Eye (tissue), 1 donor: ENCODE measurements at regions not wholly inside any gene's neighbourhood (a gene's known extent, or its start where the extent isn't known, plus 50 kb on each side); places are given as distances from the start of the nearest gene placed in this dataset.

Experiments
- DNase-seq: peaks from one replicate; pipeline ENCODE4 v3.0.0-alpha.2; 2015

DNA sequence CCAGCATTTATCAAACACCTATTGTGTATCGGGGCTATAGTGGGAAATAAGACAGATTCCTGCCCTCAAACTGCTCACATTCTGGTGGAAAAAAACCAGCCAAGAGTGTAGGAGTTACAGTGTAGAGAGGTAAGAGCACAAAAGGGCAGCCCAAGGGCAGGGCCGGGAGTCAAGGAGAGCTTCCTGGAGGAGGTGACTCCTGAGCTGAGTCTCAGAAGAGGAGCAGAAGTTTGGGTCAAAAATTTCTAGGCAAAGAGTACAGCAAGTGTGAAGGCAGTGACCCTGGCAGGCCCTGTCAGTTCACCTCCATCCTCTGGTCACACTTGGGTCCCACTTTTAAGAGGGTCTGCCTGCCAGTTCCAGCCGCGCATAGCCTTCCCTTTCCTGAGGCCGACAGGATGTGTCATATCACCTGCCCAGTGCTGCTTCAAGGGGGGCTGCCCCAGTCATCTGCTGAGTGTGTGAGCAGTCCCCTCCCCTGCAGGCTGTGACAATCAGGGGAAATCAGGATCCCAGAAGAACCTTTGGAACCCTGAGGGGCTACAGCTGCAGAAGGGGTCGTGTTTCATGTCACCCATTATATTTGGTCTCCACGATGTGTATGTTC, 118.4 kb downstream of the GLI2 start:
- DNase-seq, result no peak

DNA sequence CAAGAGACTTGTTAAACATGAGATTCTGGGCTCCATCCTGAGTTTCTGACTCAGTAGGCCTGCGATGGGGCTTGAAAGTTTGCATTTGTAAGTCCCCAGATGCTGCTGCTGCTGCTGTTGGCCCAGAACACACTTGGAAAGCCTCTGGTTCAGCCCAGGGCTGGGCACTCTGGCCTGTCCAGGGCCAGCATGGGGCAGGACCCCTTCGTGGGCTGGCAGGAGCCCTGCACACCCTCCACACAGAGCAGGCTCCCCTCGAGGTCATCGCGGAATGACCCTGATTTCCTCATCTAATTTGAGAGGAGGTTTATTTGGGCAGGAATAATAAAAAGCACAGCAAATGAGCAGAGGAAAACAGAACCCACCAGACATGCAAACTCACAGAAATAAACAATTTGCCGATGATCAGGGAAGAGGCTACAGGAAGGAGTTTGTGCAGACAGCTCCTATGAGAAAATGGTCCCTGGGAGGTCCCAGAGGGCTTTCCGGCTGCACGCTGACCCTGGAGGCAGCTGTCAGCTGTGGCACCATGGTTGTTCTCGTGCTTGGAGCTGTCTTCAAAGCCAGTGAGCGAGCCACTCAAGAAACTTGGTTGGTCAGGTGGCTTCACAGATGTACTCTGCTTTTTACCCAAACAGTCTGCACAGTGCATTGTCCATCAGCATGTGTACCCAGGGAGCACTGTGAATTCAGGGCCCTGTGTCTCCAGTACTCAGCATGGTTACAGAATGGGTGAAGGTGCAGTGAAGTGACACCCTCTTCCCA, 119.3 kb downstream of the GLI2 start:
- DNase-seq, result peak; percentile 35

DNA sequence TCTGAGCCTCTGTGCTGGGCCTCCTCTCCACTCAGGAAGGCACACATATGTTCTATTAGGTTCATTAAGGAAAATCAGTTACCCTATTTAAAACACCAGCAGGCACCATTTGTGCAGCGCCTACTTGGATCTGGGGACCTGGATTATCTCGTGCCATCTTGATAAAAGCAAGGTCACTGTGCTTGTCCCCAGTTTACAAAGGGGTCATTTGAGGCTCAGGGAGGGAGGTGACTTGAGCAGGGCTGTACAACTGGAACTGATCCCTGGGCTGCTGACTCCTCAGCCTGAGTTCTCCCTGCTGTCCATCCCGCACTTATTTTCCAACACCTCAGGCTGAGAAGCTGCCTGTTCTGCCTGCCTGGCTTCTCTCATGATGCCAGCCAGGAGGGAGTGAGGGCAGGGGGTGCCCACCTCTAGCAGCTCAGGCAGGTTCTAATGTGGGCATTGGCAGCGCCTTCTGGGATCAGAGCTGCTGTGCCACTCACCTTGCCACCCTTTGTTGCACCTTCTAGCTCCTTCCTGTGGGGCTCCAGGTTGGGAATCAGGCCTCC, 120.3 kb downstream of the GLI2 start:
- no peak for DNase-seq

DNA sequence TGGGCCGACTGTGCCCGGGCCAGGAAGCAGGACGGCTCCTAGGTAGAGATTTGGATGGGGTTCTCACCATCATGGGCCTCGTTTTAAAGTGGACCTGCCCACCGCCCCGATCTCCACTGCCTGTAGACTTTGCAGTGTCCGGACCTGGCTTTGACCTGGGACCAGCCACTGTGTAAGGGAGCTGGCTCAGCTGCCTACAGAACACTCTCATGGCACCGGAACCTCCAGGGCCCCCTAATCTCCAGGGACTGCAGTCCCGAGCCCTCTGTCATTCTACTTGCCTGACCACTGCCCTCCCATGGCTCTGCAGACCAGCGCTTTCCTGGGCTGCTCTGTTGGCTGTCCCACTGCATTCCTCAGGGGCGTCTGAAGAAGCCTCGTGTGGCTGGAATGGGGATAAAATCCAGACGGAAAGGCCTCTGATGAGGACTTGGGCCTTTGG, 120.8 kb downstream of the GLI2 start:
- DNase-seq, result peak; percentile 62

DNA sequence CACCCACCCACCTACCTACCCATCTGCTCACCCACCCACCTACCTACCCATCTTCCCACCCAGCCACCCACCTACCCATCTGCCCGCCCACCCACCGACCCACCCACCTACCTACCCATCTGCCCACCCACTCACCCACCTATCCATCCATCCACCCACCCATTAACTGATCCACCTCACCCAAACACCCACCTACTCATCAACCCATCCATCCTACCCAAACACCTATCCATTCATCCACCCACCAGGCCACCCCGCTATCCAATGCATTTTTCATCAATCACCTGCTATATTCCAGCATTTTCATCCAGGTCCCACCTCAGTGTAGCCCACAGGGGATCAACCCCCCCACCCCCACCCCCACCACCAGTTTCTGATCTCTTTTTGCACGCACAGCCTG, 121.8 kb downstream of the GLI2 start:
- no peak for DNase-seq

DNA sequence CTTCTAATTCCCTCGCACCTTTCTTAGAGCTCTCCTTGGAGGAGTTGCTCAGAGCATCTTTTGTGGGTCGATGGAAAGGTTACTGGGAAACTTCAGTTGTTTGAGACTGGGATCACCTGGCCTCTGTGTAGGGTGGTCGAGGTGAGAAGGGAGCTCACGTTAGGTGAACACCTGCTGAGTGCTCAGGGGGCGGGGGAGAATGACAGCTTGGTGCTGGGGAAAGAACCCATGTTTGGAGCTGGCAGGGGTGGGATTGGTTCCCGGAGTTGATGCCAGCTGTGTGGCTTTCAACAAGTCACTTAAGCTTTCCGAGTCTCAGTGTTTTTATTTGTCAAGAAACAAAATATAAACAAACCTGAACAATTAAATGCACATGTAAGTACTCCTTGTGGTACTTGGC, 122.3 kb downstream of the GLI2 start:
- no peak for DNase-seq

DNA sequence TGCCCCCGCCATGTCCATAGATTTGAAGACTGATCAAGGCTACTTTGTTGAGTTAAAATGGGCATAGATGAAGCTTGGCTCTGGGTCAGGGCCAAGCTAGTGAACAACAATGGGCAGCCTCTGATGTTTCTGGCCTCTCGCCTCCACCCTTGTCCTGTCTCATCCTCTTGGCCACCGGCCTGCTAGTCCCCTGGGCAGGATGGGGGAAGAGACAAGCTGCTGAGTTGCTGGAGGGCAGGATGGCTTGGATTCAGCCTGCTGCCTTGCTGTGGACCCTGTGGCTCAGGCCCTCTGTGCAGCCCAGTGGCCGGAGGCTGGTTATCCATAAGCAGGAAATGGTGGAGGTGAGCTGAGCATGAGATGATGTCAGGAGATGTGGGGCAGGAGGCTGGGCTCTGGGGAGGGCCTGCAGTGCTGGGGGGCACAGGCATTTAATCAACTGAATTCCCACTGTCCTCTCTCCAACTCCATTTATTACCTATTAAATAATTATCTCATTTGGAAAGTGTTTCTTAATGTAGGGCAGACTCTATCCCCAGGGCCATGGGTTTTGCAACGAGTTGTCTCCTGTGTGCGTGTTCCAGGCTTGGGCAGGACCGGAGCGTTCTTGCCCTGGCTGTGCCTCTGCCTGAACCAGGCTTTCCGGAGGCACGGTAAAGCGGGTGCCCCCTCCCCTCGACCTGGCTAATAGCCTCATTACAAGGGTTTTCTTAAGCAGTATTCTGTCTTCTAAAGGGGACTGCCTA, 122.9 kb downstream of the GLI2 start:
- DNase-seq, result no peak

DNA sequence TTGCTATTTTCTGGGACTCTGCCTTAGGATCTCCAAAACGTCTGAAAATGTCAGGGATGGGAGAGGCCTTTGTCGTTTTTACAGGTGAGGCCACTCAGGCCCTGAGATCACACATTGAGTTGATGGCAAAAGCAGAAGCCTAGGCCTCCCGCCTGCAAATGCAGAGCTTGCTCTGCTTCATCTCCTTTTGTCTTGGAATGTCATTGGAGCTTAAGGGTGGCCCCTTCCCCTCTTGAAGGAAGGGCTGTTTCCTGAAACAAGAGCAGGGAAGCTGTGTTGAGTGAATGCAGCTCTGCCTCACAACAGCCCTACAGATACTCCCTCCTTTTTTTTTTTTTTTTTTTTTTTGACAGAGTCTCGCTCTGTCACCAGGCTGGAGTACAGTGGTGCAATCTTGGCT, 123.5 kb downstream of the GLI2 start:
- peak; percentile 74 for DNase-seq

DNA sequence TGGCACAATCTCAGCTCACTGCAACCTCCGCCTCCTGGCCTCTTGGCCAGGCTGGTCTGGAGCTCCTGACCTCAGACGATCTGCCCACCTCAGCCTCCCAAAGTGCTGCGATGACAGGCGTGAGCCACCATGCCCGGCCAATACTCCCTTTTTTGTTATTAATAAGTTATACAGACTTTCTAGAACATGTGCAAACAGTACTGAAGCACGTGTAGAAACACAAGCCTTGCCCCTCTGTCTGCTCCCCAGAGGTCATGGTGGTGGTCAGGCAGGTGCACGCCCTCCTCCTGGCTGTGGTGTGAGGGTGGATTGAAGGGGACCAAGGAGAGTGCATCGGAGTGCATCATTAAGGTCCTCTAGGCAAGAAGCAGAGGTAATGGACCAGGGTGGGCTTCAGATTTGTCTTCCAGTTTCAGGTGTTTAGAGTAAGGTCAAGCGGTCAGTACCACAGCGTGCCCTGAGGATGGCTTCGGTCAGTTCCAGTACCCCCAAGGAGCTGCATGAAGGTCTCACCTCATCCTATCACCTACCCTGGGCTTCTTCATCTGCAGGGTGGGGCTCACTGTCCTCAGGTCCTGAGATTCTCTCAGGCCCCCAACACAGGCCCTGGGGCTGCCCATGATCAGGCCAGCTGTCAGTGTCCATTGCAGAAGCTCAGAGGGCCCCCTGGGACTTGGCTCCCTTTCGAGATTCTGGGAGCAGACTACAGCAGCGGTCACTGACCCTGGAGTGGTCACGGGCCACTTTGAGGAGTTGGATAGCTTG, 124.3 kb downstream of the GLI2 start:
- no peak for DNase-seq

DNA sequence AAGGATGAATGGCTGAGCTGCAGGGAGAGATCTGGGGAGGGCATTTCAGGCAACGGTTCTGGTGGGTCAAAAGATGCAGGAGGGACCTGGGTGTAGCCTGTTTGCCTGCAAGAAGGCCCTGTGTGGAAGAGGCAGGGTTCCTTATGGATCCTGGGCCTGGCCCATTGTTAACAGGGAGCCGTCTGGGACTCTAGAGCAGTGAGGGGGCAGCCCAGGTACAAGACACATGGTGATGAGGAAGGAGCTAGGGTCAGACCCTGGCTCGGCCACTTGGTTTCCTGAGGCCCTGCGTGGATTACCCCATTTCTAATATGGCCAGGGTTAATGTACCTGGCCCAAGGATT, 124.9 kb downstream of the GLI2 start:
- no peak for DNase-seq

DNA sequence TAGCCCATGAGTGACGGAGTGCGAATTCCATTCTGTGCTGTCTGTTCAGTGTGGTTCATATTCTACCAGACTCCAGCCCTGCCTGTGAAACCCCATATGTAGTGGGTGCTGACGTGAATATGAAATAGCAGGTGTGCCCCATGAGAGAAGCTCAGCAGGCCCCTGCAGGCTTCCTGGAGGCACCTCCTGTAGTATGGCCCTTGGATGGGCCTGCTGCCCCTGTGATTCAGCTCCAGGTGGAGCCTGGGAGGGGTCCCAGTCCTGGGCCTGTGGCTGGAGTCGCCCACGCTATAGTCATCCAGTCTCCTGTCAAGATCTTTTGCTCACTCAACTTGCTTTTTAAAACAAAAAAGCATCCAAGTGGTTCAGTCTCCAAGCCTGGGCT, 125.5 kb downstream of the GLI2 start:
- no peak for DNase-seq

DNA sequence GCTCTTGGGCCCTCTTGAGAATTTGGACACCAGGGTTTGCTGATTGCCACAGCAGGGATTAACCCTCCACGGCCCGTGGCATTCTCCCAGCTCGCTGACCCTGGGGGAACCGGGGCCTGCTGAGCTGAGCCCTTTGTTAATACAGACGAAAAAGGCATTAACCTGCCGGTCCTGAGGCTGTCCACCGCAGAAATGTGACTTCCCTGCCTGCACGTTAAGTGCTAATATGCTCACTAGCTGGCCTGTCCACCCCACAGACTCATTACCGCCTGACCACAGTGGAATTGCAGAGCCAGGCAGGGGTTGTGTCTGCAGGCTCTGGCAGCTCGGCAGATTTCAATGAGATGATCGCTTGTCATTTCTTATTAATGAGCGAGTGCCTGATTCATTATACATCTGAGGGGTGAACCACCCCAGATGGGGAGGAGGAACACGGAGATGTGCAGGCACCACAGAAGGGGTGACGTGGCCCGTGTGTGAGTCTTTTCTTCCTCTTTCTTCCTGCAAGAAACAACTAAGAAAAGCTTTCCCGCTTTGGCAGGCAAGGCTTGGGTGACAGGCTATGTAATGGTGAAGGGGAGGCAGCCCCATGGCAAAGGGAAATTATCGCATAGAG, 126.0 kb downstream of the GLI2 start:
- DNase-seq, result peak; percentile 80

DNA sequence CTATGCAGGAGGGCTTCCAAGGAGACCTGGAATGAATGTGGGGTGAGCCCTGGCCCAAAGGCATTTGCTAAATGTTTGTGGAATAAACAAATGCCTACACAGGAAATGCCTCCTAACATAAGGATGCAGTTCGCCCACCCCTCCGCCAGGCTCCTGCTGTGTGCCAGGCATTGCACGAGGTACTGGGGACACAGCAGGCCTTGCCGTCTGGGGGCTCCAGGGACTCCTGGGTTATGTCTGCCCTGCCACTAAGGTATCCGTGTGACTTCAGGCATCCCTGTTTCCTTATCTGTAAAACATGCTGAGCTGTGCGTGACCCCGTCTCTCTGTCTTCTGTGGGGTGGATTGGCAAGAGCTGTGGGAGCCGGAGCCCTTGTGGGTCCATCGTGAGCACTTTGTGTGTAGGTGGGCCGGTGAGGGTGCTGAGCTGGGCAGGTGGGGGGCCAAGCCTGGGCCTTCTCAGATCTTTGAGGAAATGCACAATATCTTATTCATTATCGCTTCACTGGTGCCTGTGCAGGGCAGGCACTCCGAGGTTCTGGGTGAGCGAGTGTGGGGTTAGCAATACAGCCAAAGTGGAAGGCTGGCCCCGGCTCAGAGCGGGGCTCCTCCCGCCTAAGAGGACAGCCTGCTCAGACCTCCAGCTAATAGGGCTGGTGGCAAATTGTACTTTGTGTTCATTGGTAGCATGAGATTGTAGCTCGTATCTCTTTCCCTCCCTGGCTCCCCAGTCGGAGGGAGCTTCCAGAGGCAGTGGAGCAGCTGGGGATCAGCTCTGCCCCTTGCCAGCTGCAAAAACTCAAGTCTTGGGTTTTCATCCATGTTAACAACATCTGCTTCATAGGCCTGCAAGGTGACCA, 126.8 kb downstream of the GLI2 start:
- no peak for DNase-seq

DNA sequence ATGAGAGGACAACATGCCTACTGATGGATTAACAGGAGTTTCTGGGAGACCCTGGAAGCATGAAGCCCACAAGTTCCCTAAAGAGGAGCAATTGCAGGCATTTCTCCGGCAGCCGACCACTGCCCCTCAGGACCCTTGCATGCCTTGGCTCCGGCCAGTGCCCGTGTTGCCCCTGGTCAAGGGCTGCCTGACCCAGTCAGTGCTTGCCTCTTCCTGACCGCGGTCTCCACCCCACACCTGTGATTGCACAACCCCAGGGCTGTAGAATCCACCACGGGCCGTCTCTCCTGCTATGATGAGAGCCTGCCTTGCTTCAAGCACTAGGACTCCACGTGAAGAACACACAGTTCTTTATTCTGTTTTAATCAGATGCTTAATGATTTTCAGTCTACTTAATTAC, 127.5 kb downstream of the GLI2 start:
- no peak for DNase-seq

DNA sequence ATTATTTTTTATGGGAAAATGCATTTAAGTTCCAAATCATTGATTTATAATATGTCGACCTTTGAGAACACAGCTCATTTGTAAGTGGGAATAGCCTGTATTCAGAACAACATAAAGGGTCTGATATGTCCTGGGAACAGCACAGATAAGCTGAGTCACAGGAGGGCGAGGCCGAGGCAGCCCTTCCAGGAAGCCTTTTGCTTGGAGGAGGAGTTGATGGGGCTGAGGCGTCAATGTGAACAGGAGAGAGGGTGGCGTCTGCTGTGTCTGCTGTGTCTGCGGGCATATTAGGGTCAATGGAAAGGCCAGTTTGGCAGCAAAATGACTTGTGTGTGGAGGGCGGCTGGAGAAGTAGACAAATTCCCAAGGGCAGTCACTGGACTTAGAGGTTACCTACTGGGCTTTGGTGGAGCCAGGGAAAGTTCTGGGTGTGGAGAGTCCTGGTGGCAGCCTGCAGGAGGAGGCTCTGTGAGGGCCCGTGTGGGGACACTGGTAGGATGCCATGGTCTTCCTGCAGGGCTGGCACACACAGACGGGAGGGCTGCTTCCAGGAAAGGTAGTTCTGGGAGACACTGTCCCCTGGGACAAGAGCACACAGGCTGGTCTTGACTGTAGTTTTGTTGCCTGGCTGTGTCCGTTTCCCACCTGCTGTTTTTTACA, 128.1 kb downstream of the GLI2 start:
- no peak for DNase-seq

DNA sequence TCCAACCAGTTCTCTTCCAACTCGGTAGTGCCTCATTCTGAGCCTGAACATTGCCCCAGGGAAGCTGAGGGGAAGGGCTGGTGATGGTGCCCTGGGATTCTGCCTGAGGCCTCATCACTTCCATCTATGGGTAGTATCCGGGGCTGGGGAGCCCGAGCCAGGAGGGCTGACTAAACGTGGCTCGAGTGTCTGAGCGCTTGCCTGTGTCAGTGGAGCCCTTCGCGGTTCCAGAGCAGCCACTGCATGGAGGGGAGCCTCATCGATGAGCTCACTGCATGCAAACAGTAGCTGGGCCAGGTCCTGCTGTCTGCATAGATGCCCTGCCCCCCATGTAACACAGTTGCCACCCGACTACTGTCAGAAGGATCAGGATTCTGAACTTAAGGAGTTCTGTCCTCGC, 129.3 kb downstream of the GLI2 start:
- DNase-seq, result no peak

DNA sequence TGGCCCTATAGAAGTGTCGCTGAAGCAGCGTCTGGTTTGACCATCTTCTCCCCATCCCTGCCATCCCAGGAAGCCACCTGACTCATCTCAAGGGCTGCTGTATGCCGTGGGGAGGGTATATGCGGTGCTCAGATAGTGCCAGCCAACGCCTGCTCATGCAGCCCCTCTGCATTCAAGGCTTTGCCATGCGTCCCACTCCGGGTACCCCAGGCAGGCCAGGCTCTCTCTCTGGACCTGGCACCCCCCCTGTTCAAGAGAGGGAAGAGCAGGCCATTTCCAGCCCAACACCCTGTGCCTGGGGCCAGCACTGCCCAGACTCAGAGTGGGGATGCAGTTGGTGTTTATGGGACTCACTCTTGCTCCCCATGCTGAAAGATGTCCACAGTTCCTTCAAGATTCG, 130.0 kb downstream of the GLI2 start:
- no peak for DNase-seq

DNA sequence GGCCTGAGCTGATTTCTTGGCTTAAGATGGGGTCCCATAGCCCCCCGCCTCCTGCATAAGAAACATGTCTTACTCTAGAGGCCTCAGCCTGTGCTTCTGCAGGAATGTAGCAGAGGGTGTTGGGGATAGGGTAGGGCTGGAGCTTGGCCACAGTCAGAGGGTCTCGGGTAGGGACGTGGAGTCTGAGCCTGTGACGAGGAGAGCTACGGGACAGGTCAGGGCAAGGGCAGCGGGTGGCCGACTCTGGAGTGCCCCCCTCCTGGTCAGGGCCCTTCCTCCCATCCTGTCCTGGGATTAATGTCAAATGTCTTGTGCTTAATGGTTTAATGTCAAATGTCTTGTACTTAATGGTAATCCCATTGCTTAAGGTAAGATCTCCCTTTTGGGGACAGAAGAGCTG, 130.4 kb downstream of the GLI2 start:
- no peak for DNase-seq

DNA sequence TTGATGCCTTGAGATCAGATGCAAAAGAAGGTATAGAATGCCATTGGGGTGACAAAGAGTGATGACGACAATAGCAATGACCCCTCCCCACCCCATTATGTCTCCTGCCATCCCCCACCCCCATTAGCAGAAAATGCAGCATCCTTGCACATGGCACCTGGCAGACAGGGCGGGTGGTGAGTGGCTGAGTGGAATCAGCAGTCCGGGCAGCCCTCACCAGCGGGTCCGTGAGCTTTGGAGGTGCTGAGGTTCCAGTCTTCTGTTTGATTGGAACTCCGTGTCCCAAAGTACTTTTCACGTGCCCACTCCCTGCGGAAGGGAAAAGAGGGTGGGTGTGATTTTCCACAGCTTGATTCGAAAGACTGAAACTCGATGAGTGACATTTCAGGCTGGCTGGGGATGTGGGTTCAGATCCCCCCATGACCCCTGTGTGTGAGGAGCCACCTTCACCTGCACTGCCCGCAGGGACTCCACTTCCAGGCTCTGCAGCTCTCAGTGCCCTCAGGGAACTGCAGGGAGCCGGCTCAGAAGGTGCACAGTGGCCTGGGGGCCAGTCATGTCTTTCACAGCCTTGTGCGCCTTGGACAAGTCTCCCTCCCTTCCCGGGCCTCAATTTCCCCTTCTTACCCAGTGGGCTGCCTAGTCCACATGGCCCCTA, 130.9 kb downstream of the GLI2 start:
- no peak for DNase-seq
